Memory B cell (primary cell): ENCODE measurements at regions not wholly inside any gene's neighbourhood (a gene's known extent, or its start where the extent isn't known, plus 50 kb on each side); places are given as distances from the start of the nearest gene placed in this dataset.
"Not testable (repeated sequence)": the region's sequence is repeated elsewhere in the genome, so short reads cannot be mapped to it uniquely, and the experiment has no call there.

Experiments used
- ATAC-seq: fragments of 150-1000 bp; cut with Tn5 transposase; 2 replicates; pipeline ENCODE4 v1.10.0; 2021; ENCODE audit warnings: low read depth, mild to moderate bottlenecking, moderate library complexity
- DNase-seq, 2 donors: peaks; one replicate each; pipeline ENCODE4 v3.0.0; 2022; ENCODE audit warnings: low spot score in 2 of 2
- H3K27ac Mint-ChIP-seq: one replicate; pipeline ENCODE4 v1.8.0; 2022; ENCODE audit warnings: mild to moderate bottlenecking, moderate library complexity, mixed read lengths
- H3K27me3 Mint-ChIP-seq: one replicate; pipeline ENCODE4 v1.8.0; 2022; ENCODE audit warnings: mixed read lengths
- H3K36me3 Mint-ChIP-seq: one replicate; pipeline ENCODE4 v1.8.0; 2022; ENCODE audit warnings: mild to moderate bottlenecking, mixed read lengths
- H3K4me1 Mint-ChIP-seq: one replicate; pipeline ENCODE4 v1.8.0; 2022; ENCODE audit warnings: mixed read lengths
- H3K4me3 Mint-ChIP-seq: one replicate; pipeline ENCODE4 v1.8.0; 2022; ENCODE audit warnings: mild to moderate bottlenecking, moderate library complexity, mixed read lengths
- H3K9me3 Mint-ChIP-seq: one replicate; pipeline ENCODE4 v1.8.0; 2022; ENCODE audit warnings: mixed read lengths

DNA sequence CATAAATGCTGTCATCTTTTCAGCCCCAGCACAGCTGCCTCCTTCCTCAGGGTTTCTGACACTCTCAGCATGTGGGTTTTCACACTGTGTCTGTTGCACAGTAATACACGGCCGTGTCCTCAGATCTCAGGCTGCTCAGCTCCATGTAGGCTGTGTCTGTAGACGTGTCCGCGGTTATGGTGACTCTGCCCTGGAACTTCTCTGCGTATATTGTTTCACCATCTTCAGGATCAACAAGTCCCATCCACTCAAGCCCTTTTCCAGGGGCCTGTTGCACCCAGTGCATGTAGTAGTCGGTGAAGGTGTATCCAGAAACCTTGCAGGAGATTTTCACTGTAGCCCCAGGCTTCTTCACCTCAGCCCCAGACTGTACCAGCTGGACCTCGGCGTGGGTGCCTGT is 1210.6 kb downstream of the TMEM121 start:
- no peak for ATAC-seq

DNA sequence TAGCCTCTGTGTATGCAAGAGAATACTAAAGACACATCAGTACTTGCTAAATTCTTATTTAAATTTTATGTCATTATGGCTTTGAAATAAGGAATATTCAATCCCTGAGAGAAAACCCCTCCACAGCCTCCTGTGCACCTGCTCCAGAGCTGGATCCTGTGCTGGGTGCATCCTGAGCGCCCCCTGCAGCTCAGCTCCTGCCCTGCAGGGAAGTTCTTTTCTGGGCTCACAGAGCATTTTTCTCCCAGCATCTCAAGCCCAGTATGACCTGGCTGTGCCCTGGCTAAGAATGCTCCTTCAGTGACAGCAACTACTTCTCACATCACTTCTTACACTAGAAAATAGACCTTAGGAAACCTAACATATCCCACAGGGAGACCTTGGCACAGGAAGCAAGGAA is 1211.7 kb downstream of the TMEM121 start:
- H3K36me3 Mint-ChIP-seq = no peaks in the 10 kb centered on the region
- no peaks in the 10 kb centered on the region for H3K4me1 Mint-ChIP-seq
- no peaks in the 10 kb centered on the region for H3K9me3 Mint-ChIP-seq
- no peak overlapping the region for H3K4me3 Mint-ChIP-seq
- no peak for ATAC-seq
- H3K27me3 Mint-ChIP-seq = no peaks in the 10 kb centered on the region
- no peak overlapping the region for H3K27ac Mint-ChIP-seq
- no peak for DNase-seq

More for the DNA sequence above, 1210.6 kb downstream of the TMEM121 start:
- Mint-ChIP-seq H3K27ac (no peak overlapping the region), H3K4me3 (no peak overlapping the region), H3K36me3 (no peaks in the 10 kb centered on the region), H3K4me1 (no peaks in the 10 kb centered on the region), H3K27me3 (no peaks in the 10 kb centered on the region), H3K9me3 (no peaks in the 10 kb centered on the region)
- no peak for DNase-seq

DNA sequence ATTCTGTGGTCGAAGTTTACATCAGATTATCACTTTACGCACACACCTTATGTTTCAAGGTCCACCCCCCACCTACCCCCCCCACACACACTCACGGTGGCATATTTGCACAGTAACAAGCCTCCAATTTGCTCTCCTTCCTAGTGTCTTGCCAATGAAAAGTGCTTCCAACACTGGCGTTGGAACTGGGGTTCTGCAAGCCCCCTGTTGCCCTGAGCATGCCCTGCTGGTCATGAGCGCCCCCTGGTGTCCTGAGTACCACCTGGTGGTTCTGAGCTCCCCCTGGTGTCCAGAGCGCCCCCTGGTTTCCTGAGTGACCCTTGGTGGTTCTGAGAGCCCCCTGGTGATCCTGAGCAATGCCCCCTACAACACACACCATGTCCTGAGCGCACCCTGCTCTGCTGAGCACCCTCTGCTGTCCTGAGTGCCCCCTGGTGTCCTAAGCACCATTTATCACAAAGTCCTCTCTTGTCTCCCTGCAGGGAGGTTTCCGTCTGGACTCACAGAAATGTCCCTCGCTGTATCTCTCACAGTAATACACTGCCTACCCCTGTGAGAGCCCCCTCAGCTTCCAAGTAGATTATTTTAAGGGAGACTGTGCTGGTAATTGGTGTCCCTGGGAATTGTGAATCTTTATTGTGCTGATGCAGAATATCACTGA is 1212.3 kb downstream of the TMEM121 start:
- not testable (repeated sequence) for H3K27ac Mint-ChIP-seq, H3K9me3 Mint-ChIP-seq, ATAC-seq, H3K27me3 Mint-ChIP-seq, H3K4me1 Mint-ChIP-seq, H3K36me3 Mint-ChIP-seq, DNase-seq, H3K4me3 Mint-ChIP-seq

DNA sequence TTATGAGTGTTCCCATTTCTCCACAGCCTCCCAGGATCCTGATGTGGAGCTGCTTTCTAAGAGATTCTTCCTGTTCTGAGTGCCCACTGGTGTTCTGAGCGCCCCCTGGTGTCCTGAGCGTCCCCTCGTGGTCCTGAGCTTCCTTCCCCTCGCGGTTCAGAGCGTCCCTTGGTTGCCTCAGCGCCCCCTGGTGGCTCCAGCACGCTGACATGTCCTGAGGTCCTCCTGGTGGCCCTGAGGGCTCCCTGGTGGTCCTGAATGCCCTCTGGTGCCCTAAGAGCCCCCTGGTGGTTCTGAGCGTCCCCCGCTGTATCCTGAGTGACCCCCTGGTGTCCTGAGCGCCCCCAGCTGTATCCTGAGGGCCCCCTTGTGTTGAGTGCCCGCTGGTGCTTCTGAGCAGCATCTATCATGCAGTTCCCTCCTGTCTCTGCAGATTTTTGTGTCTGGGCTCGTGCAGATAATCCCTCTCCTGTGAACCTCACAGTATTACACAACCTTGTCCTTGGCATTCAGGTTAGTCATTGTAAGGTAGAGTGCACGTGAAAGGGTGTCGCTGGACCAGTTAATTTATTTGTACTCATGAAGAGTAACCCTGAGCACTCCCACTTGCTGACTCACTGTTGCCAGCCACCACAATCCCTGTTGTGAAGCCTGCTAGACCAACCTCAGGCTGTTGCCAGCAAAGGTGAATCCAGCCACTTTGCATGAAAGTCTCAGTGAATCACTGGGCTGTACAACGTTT is 1214.9 kb downstream of the TMEM121 start:
- H3K4me1 Mint-ChIP-seq, H3K36me3 Mint-ChIP-seq, H3K27me3 Mint-ChIP-seq, H3K27ac Mint-ChIP-seq, H3K9me3 Mint-ChIP-seq, H3K4me3 Mint-ChIP-seq: not testable (repeated sequence)
- DNase-seq (peak in 1 of 2 donors; percentile 75), ATAC-seq (peak; percentile 42)

DNA sequence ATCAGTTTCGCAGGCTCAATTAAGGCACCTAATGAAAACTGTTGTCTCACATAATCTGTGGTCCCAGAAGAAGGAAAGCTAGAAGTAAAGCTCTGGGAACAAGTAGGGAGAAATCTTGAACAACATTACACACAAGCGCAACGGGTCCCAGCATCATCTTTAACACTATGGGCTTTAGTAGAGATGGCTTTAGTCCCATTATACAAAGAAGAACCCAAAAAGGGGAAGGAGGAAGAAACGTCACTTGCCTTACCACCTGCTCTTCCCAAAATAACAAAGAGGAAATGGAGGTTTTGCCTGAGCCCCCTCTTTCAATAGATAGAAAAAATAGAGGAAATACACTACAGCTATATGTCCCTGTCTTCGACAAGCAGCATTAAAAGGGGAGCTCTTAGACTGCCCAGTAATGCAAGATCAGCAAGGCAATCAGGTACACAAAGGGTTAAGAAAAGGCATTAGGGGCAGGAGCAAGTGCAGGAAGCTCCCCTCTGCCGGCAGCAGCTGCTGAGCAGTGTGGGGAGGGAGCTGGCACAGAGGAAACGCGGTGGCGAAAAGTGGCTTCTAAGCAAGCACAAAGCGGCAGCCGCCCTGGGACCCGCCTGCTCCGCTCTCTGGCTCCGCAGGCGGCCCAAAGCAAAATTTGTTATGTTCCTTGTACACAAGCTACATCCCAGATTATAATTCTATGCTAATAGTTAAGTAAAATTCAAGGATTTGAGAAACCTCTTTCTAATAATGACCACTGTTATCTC is 1218.8 kb downstream of the TMEM121 start:
- H3K36me3 Mint-ChIP-seq, H3K27me3 Mint-ChIP-seq, H3K27ac Mint-ChIP-seq: not testable (repeated sequence)

DNA sequence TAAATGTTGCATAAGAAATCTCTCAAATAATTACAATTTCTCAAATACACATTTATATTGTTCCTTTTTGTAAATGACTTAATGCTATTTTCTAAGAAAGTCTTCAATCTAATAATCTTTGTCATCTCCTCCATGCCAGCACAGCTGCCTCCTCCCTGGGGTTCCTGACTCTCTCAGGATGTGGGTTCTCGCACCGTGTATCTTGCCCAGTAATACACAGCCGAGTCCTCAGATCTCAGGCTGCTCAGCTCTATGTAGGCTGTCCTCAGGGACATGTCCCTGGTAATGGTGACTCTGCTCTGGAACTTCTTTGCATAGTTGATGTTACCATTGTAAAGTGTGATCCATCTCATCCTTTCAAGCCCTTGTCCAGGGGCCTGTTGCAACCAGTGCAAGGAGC is 1223.7 kb downstream of the TMEM121 start:
- H3K9me3 Mint-ChIP-seq, ATAC-seq, DNase-seq, H3K27ac Mint-ChIP-seq, H3K4me1 Mint-ChIP-seq, H3K4me3 Mint-ChIP-seq, H3K36me3 Mint-ChIP-seq, H3K27me3 Mint-ChIP-seq: not testable (repeated sequence)

More for the DNA sequence above, 1218.8 kb downstream of the TMEM121 start:
- DNase-seq (peak in 1 of 2 donors; percentile 31), ATAC-seq (peak; percentile 95)
- not testable (repeated sequence) for H3K4me1 Mint-ChIP-seq, H3K9me3 Mint-ChIP-seq
- H3K4me3 Mint-ChIP-seq = peak overlapping the region; percentile 30

DNA sequence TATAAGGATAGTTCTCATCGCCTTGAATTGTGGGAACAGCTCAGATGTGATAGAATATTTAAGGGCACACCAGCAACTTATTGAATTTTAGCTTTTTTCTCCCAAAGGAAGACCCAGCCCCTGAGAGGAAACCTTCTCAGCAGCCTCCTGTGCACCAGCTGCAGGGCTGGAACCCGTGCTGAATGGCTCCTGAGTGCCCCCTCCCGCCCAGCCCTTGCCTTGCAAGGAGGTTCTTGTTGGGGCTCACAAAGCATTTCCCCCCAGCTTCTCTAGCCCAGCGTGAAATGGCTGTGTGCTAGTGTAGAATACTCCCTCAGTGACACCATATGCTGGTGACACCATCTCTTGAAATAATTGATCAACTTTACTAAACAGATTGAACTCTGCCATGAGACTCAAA is 1227.4 kb downstream of the TMEM121 start:
- H3K4me1 Mint-ChIP-seq, H3K36me3 Mint-ChIP-seq, H3K27ac Mint-ChIP-seq, H3K27me3 Mint-ChIP-seq, DNase-seq, H3K9me3 Mint-ChIP-seq, ATAC-seq, H3K4me3 Mint-ChIP-seq: not testable (repeated sequence)

DNA sequence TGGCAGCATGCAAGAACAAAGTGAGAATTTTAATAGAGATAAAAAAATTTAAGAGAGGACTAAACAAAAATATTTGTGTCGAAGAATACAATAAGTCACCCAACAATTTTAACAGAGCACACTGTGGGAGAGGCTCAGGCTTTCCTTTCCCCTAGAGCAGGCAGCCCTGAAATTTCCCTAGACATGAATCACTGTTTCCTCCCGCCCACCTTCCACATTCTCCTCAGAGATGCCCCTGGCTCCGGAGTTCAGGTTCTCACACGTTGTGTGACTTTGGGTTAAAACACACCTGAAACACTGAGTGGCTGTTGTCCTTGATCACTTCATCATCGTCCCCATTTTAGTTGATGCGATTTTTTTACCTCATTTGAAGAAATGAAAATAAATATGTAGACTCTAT is 1231.1 kb downstream of the TMEM121 start:
- not testable (repeated sequence) for H3K36me3 Mint-ChIP-seq, H3K27me3 Mint-ChIP-seq, H3K27ac Mint-ChIP-seq, H3K4me3 Mint-ChIP-seq, H3K4me1 Mint-ChIP-seq, ATAC-seq, H3K9me3 Mint-ChIP-seq, DNase-seq

DNA sequence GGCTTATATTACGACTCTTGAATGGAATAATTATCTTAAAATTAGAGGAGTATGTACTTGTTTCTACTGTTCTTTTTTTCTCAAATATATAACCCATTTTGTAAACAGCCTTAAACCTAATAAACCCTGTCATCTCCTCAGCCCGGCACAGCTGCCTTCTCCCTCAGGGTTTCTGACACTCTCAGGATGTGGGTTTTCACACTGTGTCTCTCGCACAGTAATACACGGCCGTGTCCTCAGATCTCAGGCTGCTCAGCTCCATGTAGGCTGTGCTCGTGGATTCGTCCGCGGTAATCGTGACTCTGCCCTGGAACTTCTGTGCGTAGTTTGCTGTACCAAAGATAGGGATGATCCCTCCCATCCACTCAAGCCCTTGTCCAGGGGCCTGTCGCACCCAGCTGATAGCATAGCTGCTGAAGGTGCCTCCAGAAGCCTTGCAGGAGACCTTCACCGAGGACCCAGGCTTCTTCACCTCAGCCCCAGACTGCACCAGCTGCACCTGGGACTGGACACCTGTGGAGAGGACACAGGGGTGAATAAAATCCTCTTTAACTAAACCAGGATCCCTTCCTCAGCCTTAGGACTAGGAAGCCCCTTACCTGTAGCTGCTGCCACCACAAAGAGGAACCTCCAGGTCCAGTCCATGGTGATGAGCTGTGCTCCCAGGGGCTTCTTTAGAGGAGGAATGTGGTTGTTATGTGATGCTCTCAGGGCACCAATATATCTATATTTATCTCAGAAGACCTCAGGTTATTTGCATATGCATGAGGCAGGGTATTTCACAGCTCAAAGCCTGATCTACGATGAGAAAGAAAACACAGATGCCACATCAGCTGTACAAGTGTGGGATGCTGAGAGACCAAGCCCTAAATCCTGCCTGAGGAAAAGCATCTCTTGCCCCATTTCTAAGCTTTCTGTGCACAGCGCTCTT is 1235.8 kb downstream of the TMEM121 start:
- not testable (repeated sequence) for DNase-seq, H3K36me3 Mint-ChIP-seq, H3K27ac Mint-ChIP-seq, H3K4me1 Mint-ChIP-seq, H3K4me3 Mint-ChIP-seq, H3K27me3 Mint-ChIP-seq, H3K9me3 Mint-ChIP-seq
- ATAC-seq = peak; percentile 78

DNA sequence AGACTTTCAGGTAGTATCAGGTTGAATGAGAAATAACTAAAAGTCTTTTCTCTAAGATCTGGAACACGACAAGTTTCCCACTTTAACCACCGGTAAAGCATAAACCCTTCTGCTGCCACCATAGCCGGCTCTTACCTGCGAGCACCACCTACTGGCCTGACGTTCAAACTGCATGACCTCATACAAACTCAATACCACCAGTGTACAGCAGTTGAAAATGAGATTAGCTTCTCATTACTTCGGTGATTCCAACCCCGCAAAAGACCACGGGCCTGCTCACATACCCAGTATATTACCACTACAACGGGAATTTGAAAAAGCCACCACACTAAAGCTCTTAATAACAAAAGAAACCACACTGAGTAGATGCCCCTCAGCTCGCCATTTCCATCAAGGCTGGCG is 1238.6 kb downstream of the TMEM121 start:
- ATAC-seq (peak; percentile 70), DNase-seq (peak in 1 of 2 donors; percentile 16)
- H3K4me3 Mint-ChIP-seq, H3K27ac Mint-ChIP-seq, H3K36me3 Mint-ChIP-seq, H3K27me3 Mint-ChIP-seq, H3K9me3 Mint-ChIP-seq: not testable (repeated sequence)
- peaks cover 11% of the 10 kb centered on the region for H3K4me1 Mint-ChIP-seq

DNA sequence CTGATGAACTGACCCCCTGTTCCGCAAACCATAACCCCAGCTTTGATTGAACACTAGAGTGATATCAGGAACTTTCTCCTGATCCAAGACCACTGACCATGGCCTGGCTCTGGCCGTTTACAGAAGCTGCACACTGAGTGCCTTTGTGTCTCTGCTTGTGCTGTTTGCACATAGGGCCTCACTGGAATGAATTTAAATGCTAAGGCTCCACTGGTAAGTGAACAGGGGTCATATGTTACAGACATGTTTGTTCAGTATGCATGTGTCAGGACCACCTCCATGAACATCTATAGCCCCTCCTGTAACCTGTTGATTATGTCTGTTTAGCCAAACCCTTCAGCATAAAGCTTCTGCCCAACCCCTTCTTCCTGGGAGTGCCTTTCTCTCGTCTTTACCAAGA is 1239.8 kb downstream of the TMEM121 start:
- DNase-seq (no peak), ATAC-seq (no peak)
- Mint-ChIP-seq H3K36me3 (no peaks in the 10 kb centered on the region), H3K27me3 (peaks cover 5% of the 10 kb centered on the region), H3K9me3 (no peaks in the 10 kb centered on the region), H3K4me1 (peaks cover 12% of the 10 kb centered on the region), H3K27ac (no peak overlapping the region), H3K4me3 (no peak overlapping the region)

DNA sequence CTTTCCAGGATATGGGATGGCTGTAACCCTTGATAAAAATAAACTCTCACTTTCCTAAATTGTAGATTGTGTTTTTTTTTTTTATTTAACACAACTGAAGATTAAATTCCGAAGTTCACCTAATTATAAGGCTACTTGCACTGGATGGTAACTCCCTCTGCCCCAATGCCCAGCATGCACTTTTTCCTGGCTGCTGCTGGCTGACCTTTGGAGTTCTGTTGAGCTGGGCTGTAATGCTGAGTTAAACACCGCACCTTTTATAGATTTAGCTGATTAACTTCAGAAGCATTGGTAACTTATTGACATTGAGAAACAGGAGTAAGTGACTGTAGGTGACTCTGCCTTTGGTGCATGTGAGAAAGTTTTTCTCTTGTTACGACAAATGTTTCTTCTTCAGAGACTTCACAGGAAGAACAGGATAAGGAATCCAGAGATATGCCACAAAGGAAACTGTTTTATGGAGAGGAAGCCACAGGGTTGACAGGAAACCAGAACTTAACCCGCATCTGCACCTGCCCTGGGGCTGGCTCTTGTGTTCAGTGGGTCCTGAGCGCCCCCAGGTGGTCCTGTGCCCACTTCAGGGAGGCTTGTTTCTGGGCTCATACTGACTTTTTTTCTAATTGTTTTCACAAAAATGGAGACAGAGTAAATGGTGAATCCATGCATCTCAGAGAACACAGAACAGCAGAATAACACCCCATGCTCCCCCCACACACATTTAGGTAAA is 1240.3 kb downstream of the TMEM121 start:
- not testable (repeated sequence) for H3K27ac Mint-ChIP-seq, H3K9me3 Mint-ChIP-seq, H3K36me3 Mint-ChIP-seq, DNase-seq, H3K4me3 Mint-ChIP-seq, H3K27me3 Mint-ChIP-seq
- peaks cover 12% of the 10 kb centered on the region for H3K4me1 Mint-ChIP-seq
- peak; percentile 54 for ATAC-seq

DNA sequence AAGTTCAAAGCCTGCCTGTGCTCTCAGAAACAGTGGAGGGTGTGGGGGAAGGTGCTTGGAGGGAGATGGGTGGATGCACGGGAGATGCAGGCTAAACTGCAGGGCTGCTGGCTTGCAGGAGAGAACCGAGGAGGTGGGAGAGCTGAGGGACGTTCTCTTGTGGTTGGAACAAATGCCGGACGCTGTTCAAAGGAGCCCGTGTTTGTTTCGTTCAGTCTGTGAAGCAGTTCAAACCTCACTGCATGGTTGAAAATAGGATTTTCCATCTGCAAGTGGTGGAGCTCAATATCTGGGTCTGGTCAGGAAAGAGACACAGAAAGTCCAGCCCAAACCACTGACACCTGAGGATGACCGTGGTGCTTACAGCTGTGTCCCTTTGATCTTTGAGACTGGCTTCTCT is 1241.8 kb downstream of the TMEM121 start:
- not testable (repeated sequence) for DNase-seq, H3K36me3 Mint-ChIP-seq, H3K27me3 Mint-ChIP-seq, H3K27ac Mint-ChIP-seq, H3K4me3 Mint-ChIP-seq, ATAC-seq, H3K9me3 Mint-ChIP-seq
- H3K4me1 Mint-ChIP-seq = peaks cover 12% of the 10 kb centered on the region
